ENCODE measurements at regions not wholly inside any gene's neighbourhood (a gene's known extent, or its start where the extent isn't known, plus 50 kb on each side); places are given as distances from the start of the nearest gene placed in this dataset.
"Not testable (repeated sequence)": the region's sequence is repeated elsewhere in the genome, so short reads cannot be mapped to it uniquely, and the experiment has no call there.

DNA sequence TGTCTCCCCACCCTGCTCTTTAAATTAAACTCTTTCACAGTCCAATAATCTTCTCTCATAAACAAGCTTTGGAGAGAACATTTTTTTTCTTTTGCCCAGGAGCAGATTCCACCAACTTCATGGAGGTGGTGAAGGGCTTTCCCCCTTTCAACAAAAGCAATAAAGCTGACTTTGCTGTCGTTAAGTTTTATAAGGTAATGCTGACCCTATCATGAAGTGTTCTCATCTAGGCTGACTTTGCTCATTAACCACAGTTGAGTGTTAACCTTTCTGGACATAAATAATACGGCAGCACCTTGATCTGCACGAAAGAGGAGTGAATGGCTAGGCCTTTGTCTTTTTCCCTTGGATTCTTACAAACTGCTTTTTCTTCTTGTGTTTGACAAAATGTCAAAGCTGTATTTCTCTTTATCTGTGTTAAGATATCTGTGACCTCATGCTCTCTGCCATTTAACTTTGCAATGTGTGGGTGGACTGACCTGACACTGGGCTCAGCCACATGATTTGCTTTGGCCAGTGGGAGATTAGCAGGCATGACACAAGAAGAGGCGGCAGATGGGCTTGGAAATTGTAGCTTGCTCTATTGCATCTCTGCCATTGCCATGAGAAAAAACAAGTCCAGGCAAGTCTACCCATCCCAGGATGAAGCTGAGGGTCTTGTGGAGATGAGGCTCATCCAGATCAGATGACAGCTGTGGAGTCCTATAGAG, 470.9 kb upstream of the CCDC196 start:
- H3K27ac ChIP-seq = no peak overlapping the region
- H3K36me3 ChIP-seq (replicated peaks) = no peaks in the 10 kb centered on the region
- TF ChIP-seq, protein P1, sequence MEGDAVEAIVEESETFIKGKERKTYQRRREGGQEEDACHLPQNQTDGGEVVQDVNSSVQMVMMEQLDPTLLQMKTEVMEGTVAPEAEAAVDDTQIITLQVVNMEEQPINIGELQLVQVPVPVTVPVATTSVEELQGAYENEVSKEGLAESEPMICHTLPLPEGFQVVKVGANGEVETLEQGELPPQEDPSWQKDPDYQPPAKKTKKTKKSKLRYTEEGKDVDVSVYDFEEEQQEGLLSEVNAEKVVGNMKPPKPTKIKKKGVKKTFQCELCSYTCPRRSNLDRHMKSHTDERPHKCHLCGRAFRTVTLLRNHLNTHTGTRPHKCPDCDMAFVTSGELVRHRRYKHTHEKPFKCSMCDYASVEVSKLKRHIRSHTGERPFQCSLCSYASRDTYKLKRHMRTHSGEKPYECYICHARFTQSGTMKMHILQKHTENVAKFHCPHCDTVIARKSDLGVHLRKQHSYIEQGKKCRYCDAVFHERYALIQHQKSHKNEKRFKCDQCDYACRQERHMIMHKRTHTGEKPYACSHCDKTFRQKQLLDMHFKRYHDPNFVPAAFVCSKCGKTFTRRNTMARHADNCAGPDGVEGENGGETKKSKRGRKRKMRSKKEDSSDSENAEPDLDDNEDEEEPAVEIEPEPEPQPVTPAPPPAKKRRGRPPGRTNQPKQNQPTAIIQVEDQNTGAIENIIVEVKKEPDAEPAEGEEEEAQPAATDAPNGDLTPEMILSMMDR (IDR thresholded peaks at IDR 0.05; ENCODE audit: low read depth, low read length, missing control alignments) = no peak
- H3K27me3 ChIP-seq (replicated peaks) = no peaks in the 10 kb centered on the region
- in situ Hi-C loops (cut with HindIII; ENCODE audit: low pct_ligation_motif_present, low sequenced_read_pairs) = no loop called here
- DNase-seq = no peak
- no peak overlapping the region for H3K4me3 ChIP-seq (ENCODE audit: low read depth, low read length)

DNA sequence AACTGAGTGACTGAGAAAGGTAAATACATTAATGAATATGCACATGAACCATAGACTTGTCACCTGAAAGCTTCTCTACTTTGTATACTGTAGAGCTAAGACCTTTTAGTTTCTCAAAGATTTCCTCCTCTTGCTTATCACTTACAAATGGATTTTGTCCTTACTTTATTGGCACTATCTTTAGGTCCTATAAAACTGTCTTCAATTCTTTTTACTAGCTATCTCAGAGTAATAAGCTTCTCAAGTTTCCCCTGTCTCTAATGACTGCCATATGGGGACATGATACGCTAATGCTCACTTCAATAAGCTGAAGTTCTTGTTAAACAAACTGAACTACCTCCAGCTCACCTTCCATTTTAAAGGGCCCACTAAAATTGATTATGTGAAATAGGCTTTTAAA, 468.2 kb upstream of the CCDC196 start:
- H3K4me3 ChIP-seq (ENCODE audit: low read depth, low read length) = no peak overlapping the region
- TF ChIP-seq, protein P1 (IDR thresholded peaks at IDR 0.05; ENCODE audit: low read depth, low read length, missing control alignments) = no peak
- in situ Hi-C loops (cut with HindIII; ENCODE audit: low pct_ligation_motif_present, low sequenced_read_pairs) = no loop called here
- DNase-seq = no peak
- H3K27me3 ChIP-seq (replicated peaks) = no peaks in the 10 kb centered on the region
- H3K36me3 ChIP-seq (replicated peaks) = no peaks in the 10 kb centered on the region
- H3K27ac ChIP-seq = no peak overlapping the region

DNA sequence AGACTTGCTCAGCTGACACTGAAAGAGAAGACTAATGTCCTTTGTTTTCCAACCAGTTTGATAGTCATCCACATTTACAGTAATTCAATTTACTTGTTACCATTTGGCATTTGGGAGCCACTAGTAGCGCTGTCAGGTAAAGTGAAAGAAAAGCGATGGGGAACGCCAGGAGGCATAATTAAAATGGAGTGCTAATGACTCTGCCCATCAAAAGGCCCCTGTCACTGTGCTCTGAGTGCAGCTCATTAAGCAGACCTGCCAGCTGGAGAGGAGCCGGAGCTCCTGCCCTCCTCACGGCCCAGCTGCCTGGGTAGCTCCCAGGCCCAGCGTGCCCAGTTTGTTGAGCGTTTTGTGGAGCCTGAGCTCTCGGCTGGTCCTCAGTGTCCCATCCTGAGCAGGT, 463.6 kb upstream of the CCDC196 start:
- no peaks in the 10 kb centered on the region for H3K36me3 ChIP-seq (replicated peaks)
- TF ChIP-seq, protein P1 (IDR thresholded peaks at IDR 0.05; ENCODE audit: low read depth, low read length, missing control alignments) = no peak
- no peak for DNase-seq
- H3K27me3 ChIP-seq (replicated peaks) = no peaks in the 10 kb centered on the region
- no peak overlapping the region for H3K4me3 ChIP-seq (ENCODE audit: low read depth, low read length)
- H3K27ac ChIP-seq = no peak overlapping the region
- in situ Hi-C loops (cut with HindIII; ENCODE audit: low pct_ligation_motif_present, low sequenced_read_pairs) = no loop called here

DNA sequence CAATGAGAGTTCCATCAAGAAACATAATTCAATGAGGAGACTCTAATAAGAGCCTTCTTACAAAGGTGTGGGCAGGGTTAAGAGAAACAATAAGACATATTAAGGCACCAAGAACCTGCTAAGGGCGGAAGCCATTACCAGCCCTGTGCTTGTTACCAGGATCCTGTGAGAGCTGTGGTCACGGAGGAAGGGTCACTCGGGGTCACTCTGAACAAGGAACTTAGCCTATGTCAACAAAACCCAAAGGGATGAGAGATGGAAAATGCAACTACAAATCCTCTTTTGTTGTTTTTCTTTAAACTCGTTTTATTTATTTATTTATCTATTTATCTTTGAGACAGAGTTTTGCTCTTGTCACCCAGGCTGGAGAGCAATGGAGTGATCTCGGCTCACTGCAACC, 460.4 kb upstream of the CCDC196 start:
- no peak for DNase-seq
- no peaks in the 10 kb centered on the region for H3K36me3 ChIP-seq (replicated peaks)
- no peak overlapping the region for H3K4me3 ChIP-seq (ENCODE audit: low read depth, low read length)
- H3K27me3 ChIP-seq (replicated peaks) = no peaks in the 10 kb centered on the region
- TF ChIP-seq, protein P1 (IDR thresholded peaks at IDR 0.05; ENCODE audit: low read depth, low read length, missing control alignments) = no peak
- in situ Hi-C loops (cut with HindIII; ENCODE audit: low pct_ligation_motif_present, low sequenced_read_pairs) = no loop called here
- no peak overlapping the region for H3K27ac ChIP-seq

DNA sequence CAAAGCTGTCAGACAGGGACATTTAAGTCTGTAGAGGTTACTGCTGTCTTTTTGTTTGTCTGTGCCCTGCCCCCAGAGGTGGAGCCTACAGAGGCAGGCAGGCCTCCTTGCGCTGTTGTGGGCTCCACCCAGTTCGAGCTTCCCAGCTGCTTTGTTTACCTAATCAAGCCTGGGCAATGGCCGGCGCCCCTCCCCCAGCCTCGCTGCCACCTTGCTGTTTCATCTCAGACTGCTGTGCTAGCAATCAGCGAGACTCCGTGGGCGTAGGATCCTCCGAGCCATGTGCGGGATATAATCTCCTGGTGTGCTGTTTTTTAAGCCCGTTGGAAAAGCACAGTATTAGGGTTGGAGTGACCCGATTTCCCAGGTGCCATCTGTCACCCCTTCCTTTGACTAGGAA, 454.2 kb upstream of the CCDC196 start:
- H3K27me3 ChIP-seq (replicated peaks); in situ Hi-C loops (cut with HindIII; ENCODE audit: low pct_ligation_motif_present, low sequenced_read_pairs); H3K27ac ChIP-seq; H3K4me3 ChIP-seq (ENCODE audit: low read depth, low read length); H3K36me3 ChIP-seq (replicated peaks); DNase-seq: not testable (repeated sequence)

DNA sequence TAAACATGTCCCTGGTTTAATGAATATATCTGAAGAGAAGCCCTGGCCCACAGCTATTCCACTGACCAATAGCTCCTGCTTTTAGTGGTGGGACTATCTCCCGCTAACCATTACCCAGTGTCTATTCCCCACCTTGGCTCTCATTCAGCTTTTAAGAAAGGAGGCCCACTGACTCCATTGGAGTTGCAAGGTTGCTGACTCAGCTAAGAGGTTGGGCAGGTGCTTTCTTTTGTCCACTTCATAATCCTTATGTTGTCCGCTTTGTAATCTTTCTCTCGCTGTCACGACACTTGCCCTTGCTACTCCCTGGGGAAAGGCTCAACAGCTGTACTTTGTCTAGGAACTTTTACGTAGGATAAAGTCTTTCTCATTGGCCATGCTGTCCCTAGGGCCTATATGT, 453.4 kb upstream of the CCDC196 start:
- in situ Hi-C loops (cut with HindIII; ENCODE audit: low pct_ligation_motif_present, low sequenced_read_pairs) = no loop called here
- TF ChIP-seq, protein P1 (IDR thresholded peaks at IDR 0.05; ENCODE audit: low read depth, low read length, missing control alignments) = no peak
- Histone ChIP-seq H3K27ac (no peak overlapping the region), H3K27me3 (replicated peaks) (no peaks in the 10 kb centered on the region), H3K4me3 (ENCODE audit: low read depth, low read length) (no peak overlapping the region), H3K36me3 (replicated peaks) (no peaks in the 10 kb centered on the region)
- DNase-seq = no peak

Measured in brain microvascular endothelial cell (primary cell).